H1 (cell line): ENCODE measurements at regions not wholly inside any gene's neighbourhood (a gene's known extent, or its start where the extent isn't known, plus 50 kb on each side); places are given as distances from the start of the nearest gene placed in this dataset.

Experiments
- CTCF ChIA-PET: fragments of 300-600 bp; sonication (Branson Sonifier 250); formaldehyde crosslinking; loops from one replicate; lab custom pipeline; 2021; ENCODE audit not compliant: partially characterized antibody; lab: Charles Lee
- POLR2A ChIA-PET: fragments of 300-600 bp; sonication (Branson Sonifier 250); formaldehyde crosslinking; loops from one replicate; lab custom pipeline; 2021; ENCODE audit warnings: inconsistent platforms; ENCODE audit not compliant: partially characterized antibody; lab: Charles Lee
- DNase-seq, 2 experiments: peaks; one replicate each; pipeline versions ENCODE4 v3.0.0 to v3.0.0-alpha.2; 2010 to 2022; ENCODE audit warnings: low spot score in 2 of 2, low read depth in 1 of 2, mixed read lengths in 1 of 2
- FAIRE-seq: peaks from 2 replicates; lab custom pipeline; 2011; peaks lifted over from hg19 to GRCh38; lab: Jason Lieb, UNC
- H2AFZ ChIP-seq: 2 replicates; pipeline ENCODE4 v1.8.1; 2012; ENCODE audit warnings: low read length, inconsistent platforms
- H2AK5ac ChIP-seq: 2 replicates; pipeline ENCODE4 v1.6.1; 2013; ENCODE audit warnings: low read depth, low read length
- H2BK120ac ChIP-seq: replicated peaks from 2 replicates; pipeline ENCODE3; 2013; ENCODE audit warnings: low read depth, low read length, inconsistent platforms
- H2BK12ac ChIP-seq: 2 replicates; pipeline ENCODE4 v1.6.1; 2013; ENCODE audit warnings: low read depth, low read length
- H2BK15ac ChIP-seq: 2 replicates; pipeline ENCODE4 v1.6.1; 2013; ENCODE audit warnings: low read length
- H2BK20ac ChIP-seq: 2 replicates; pipeline ENCODE4 v1.6.1; 2013; ENCODE audit warnings: low read length
- H2BK5ac ChIP-seq: 2 replicates; pipeline ENCODE4 v1.6.1; 2013; ENCODE audit warnings: low read depth, low read length
- H3K14ac ChIP-seq: 2 replicates; pipeline ENCODE4 v1.6.1; 2013; ENCODE audit warnings: inconsistent platforms; ENCODE audit not compliant: insufficient read length
- H3K18ac ChIP-seq: 2 replicates; pipeline ENCODE4 v1.6.1; 2013; ENCODE audit warnings: low read length; ENCODE audit errors: extremely low read depth
- H3K23ac ChIP-seq: 2 replicates; pipeline ENCODE4 v1.6.1; 2013; ENCODE audit warnings: inconsistent platforms; ENCODE audit not compliant: insufficient read length
- H3K23me2 ChIP-seq: 2 replicates; pipeline ENCODE4 v1.6.1; 2013; ENCODE audit warnings: low read depth, low read length
- H3K27ac ChIP-seq: 2 replicates; pipeline ENCODE4 v1.6.1; 2011; ENCODE audit warnings: low read depth, low read length, inconsistent platforms
- H3K27me3 ChIP-seq, 4 experiments: replicated peaks in 1 of 4; 1 replicate in 1 of 4; 2 replicates in 3 of 4; pipeline versions ENCODE4 v1.6.1 to v1.8.1; 2011 to 2013; ENCODE audit warnings: low read length in 3 of 4, mild to moderate bottlenecking in 3 of 4, inconsistent platforms in 2 of 4, mixed read lengths in 2 of 4, moderate library complexity in 1 of 4; ENCODE audit not compliant: control insufficient read depth in 3 of 4, insufficient read depth in 3 of 4; ENCODE audit errors: extremely low read depth in 1 of 4
- H3K36me3 ChIP-seq, 4 experiments: 2 replicates each; pipeline versions ENCODE4 v1.6.1 to v1.8.1; 2011 to 2013; ENCODE audit warnings: mild to moderate bottlenecking in 4 of 4, low read length in 3 of 4, moderate library complexity in 2 of 4, control low read depth in 1 of 4, inconsistent platforms in 1 of 4; ENCODE audit not compliant: insufficient read depth in 4 of 4, control insufficient read depth in 2 of 4
- H3K4ac ChIP-seq: replicated peaks from 2 replicates; pipeline ENCODE3; 2013; ENCODE audit warnings: low read length, low read depth, mixed read lengths, inconsistent platforms; ENCODE audit not compliant: insufficient read length
- H3K4me1 ChIP-seq, 4 experiments: replicated peaks in 1 of 4; 1 replicate in 1 of 4; 2 replicates in 3 of 4; pipeline versions ENCODE4 v1.6.1 to v1.8.1; 2011 to 2013; ENCODE audit warnings: low read length in 3 of 4, inconsistent platforms in 2 of 4, mixed read lengths in 1 of 4; ENCODE audit not compliant: insufficient read depth in 4 of 4, control insufficient read depth in 3 of 4
- H3K4me2 ChIP-seq, 2 experiments: 2 replicates each; pipeline versions ENCODE4 v1.6.1 to v1.8.1; 2011 to 2013; ENCODE audit warnings: low read depth in 2 of 2, low read length in 2 of 2, control low read depth in 1 of 2, inconsistent platforms in 1 of 2, mild to moderate bottlenecking in 1 of 2; ENCODE audit not compliant: insufficient read depth in 1 of 2
- H3K4me3 ChIP-seq, 4 experiments: fragments of 200-600, 300-600 bp in 1 of 4; sonication (generic), shearing (Covaris generic), sonication (Bioruptor Twin) in 1 of 4; 2 replicates each; pipeline versions ENCODE4 v1.5.1 to v1.8.1; 2011 to 2016; ENCODE audit warnings: low read length in 4 of 4, low read depth in 3 of 4, control low read depth in 2 of 4, inconsistent platforms in 2 of 4, mild to moderate bottlenecking in 2 of 4, mixed read lengths in 1 of 4, moderate library complexity in 1 of 4; ENCODE audit not compliant: insufficient read depth in 2 of 4; ENCODE audit errors: extremely low read depth in 1 of 4
- H3K56ac ChIP-seq: replicated peaks from 2 replicates; pipeline ENCODE3; 2013; ENCODE audit warnings: low read depth, mild to moderate bottlenecking, mixed read lengths, low read length, inconsistent platforms; ENCODE audit not compliant: insufficient read length
- H3K79me1 ChIP-seq: 2 replicates; pipeline ENCODE4 v1.6.1; 2013; ENCODE audit warnings: low read depth, low read length, control low read depth
- H3K79me2 ChIP-seq, 2 experiments: 2 replicates each; pipeline versions ENCODE4 v1.6.1 to v1.8.1; 2012 to 2013; ENCODE audit warnings: low read length in 2 of 2, mild to moderate bottlenecking in 2 of 2, inconsistent platforms in 1 of 2; ENCODE audit not compliant: insufficient read depth in 2 of 2, control insufficient read depth in 1 of 2
- H3K9ac ChIP-seq, 4 experiments: replicated peaks in 1 of 4; 1 replicate in 1 of 4; 2 replicates in 3 of 4; pipeline versions ENCODE4 v1.6.1 to v1.8.1; 2011 to 2013; ENCODE audit warnings: low read depth in 3 of 4, low read length in 3 of 4, control low read depth in 2 of 4, mild to moderate bottlenecking in 2 of 4, moderate library complexity in 2 of 4, inconsistent platforms in 1 of 4; ENCODE audit errors: extremely low read depth in 1 of 4
- H3K9me3 ChIP-seq, 2 experiments: 2 replicates each; pipeline versions ENCODE4 v1.6.1 to v1.8.1; 2012 to 2013; ENCODE audit warnings: mild to moderate bottlenecking in 2 of 2, moderate library complexity in 2 of 2, control low read depth in 1 of 2, inconsistent platforms in 1 of 2, low read depth in 1 of 2, low read length in 1 of 2, mixed read lengths in 1 of 2; ENCODE audit not compliant: insufficient read depth in 2 of 2
- H4K20me1 ChIP-seq, 2 experiments: replicated peaks in 1 of 2; 2 replicates each; pipeline versions ENCODE3 to v1.8.1; 2011 to 2013; ENCODE audit warnings: inconsistent platforms in 2 of 2, low read length in 2 of 2, mild to moderate bottlenecking in 1 of 2; ENCODE audit not compliant: insufficient read depth in 2 of 2, control insufficient read depth in 1 of 2
- H4K5ac ChIP-seq: 2 replicates; pipeline ENCODE4 v1.6.1; 2013; ENCODE audit warnings: low read length, low read depth, mixed read lengths, inconsistent platforms; ENCODE audit not compliant: insufficient read length
- H4K8ac ChIP-seq: 2 replicates; pipeline ENCODE4 v1.8.0; 2013; ENCODE audit warnings: mild to moderate bottlenecking, moderate library complexity, low read length, inconsistent platforms; ENCODE audit not compliant: insufficient read depth; ENCODE audit errors: extremely low read depth
- H4K91ac ChIP-seq: replicated peaks from 2 replicates; pipeline ENCODE3; 2013; ENCODE audit warnings: low read length, mixed read lengths, inconsistent platforms; ENCODE audit not compliant: insufficient read length
- BACH1 ChIP-seq: IDR thresholded peaks from 2 replicates; pipeline ENCODE4 v1.6.1; 2012; ENCODE audit warnings: low read length, improper control_type of control experiment
- BRCA1 ChIP-seq: IDR thresholded peaks from 2 replicates; pipeline ENCODE4 v1.6.1; 2012; ENCODE audit warnings: low read depth, low read length, improper control_type of control experiment
- CBX5 ChIP-seq: fragments of 300-800, 300-1000 bp; sonication (generic); IDR thresholded peaks from 2 replicates; pipeline ENCODE4 v1.7.1; 2016; ENCODE audit warnings: antibody characterized with exemption, low read length, low read depth
- CHD1 ChIP-seq: IDR thresholded peaks from 2 replicates; pipeline ENCODE4 v1.6.1; 2012; ENCODE audit warnings: low read depth, low read length, improper control_type of control experiment
- FOSL1 ChIP-seq: IDR thresholded peaks from 2 replicates; pipeline ENCODE4 v1.6.1; 2011; ENCODE audit warnings: mild to moderate bottlenecking, low read depth, low read length, moderate library complexity; ENCODE audit not compliant: insufficient read depth
- JUN ChIP-seq: IDR thresholded peaks from 2 replicates; pipeline ENCODE4 v1.6.1; 2011; ENCODE audit warnings: low read depth, mild to moderate bottlenecking, improper control_type of control experiment, low read length
- JUND ChIP-seq: IDR thresholded peaks from 2 replicates; pipeline ENCODE4 v1.6.1; 2011; ENCODE audit warnings: mild to moderate bottlenecking, improper control_type of control experiment, low read length
- NANOG ChIP-seq: IDR thresholded peaks from 2 replicates; pipeline ENCODE4 v1.6.1; 2011; ENCODE audit warnings: low read length, low read depth, mild to moderate bottlenecking, inconsistent platforms; ENCODE audit not compliant: insufficient read depth, poor library complexity, severe bottlenecking
- POLR2AphosphoS5 ChIP-seq: IDR thresholded peaks from 2 replicates; pipeline ENCODE4 v1.6.1; 2011; ENCODE audit warnings: low read depth, low read length
- RNF2 ChIP-seq: fragments of 200-900, 300-1000 bp; sonication (generic); IDR thresholded peaks from 2 replicates; pipeline ENCODE4 v1.7.1; 2016; ENCODE audit warnings: borderline replicate concordance, low read depth, mild to moderate bottlenecking, antibody characterized with exemption, low read length; ENCODE audit not compliant: poor library complexity, severe bottlenecking; ENCODE audit errors: missing control alignments
- TBP ChIP-seq: IDR thresholded peaks from 2 replicates; pipeline ENCODE4 v1.6.1; 2011; ENCODE audit warnings: low read depth, low read length, improper control_type of control experiment
- TCF12 ChIP-seq: IDR thresholded peaks from 2 replicates; pipeline ENCODE4 v1.6.1; 2011; ENCODE audit warnings: low read depth, mild to moderate bottlenecking, low read length
- TEAD4 ChIP-seq: IDR thresholded peaks from 2 replicates; pipeline ENCODE4 v1.6.1; 2012; ENCODE audit warnings: low read depth, low read length, inconsistent platforms, mixed read lengths
- WGBS, 2 experiments: shearing (Covaris generic) in 1 of 2; methylation state at CpG; one replicate each; pipeline versions ENCODE4 v1.1.6 to v1.1.7; 2013 to 2015; ENCODE audit warnings: low lambda C conversion rate in 2 of 2, mixed read lengths in 2 of 2, inconsistent platforms in 1 of 2, low coverage in 1 of 2, missing lambda C conversion rate in 1 of 2; ENCODE audit not compliant: insufficient replicate concordance in 2 of 2, insufficient coverage in 1 of 2, insufficient read length in 1 of 2; ENCODE audit errors: extremely low coverage in 1 of 2, missing lambda C conversion rate in 1 of 2; 5-methylcytosine and 5-hydroxymethylcytosine counted together
- TF ChIP-seq, protein P1 (sequence below): IDR thresholded peaks from 2 replicates; pipeline ENCODE4 v1.6.1; 2012; ENCODE audit warnings: inconsistent platforms
- TF ChIP-seq, protein P2 (sequence below): IDR thresholded peaks from 2 replicates; pipeline ENCODE4 v1.6.1; 2011; ENCODE audit warnings: low read depth, mild to moderate bottlenecking, low read length; ENCODE audit not compliant: insufficient read depth

DNA sequence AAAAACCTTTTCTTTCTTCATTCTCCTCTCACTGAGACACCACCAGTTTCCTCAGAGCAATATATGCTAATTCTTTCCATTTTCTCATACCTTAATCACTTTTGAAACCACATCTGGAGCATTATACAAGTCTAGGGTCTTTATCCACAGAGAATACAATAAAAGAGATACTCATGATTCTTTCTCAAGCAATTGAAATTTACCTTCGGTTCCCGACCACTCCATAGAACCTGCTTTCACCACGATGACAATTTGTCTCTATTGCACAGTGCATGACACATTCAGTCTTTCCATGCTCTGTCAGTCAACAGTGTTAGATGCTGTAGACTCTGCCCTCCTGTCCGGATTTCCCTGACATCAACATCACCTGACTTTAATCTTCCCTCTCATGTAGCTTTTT is 409.3 kb upstream of the NWD2 start:
- Histone ChIP-seq H3K27ac (no peak overlapping the region), H2BK120ac (no peak overlapping the region), H2BK15ac (no peak overlapping the region), H3K4ac (no peak overlapping the region), H3K79me1 (no peaks in the 10 kb centered on the region), H4K8ac (no peak overlapping the region), H3K23me2 (peaks cover 2% of the 10 kb centered on the region; the same call in 1 of the 2 replicates), H3K4me3 (no peak overlapping the region), H3K36me3 (no peaks in the 10 kb centered on the region), H2AFZ (no peak overlapping the region), H3K14ac (no peak overlapping the region), H3K9me3 (no peaks in the 10 kb centered on the region), H2BK20ac (no peak overlapping the region), H3K9ac (no peak overlapping the region), H3K4me2 (no peak overlapping the region), H3K23ac (no peak overlapping the region), H2BK12ac (no peak overlapping the region), H2BK5ac (no peak overlapping the region), H3K4me1 (peaks cover 0 to 6% (median 0%) of the 10 kb centered on the region in 4 experiments; a peak in 1 of 7 replicates), H4K91ac (no peak overlapping the region), H4K5ac (no peak overlapping the region), H3K79me2 (no peaks in the 10 kb centered on the region), H2AK5ac (no peak overlapping the region), H4K20me1 (no peaks in the 10 kb centered on the region), H3K27me3 (no peaks in the 10 kb centered on the region), H3K18ac (no peak overlapping the region), H3K56ac (no peak overlapping the region)
- no peak for DNase-seq
- 72% methylated on average over 4 of the region's 4 CpGs; no CpG with 5 or more reads in 1 of the 2 experiments for WGBS, 2 experiments
- POLR2A ChIA-PET: no interaction called here
- no peak for FAIRE-seq
- CTCF ChIA-PET: interaction anchor here (2.2 kb wide), 1 partner anchor 11 kb away, joined by 9 read pairs; no protein-coding TSS in a partner anchor
- no peak for TF ChIP-seq POLR2AphosphoS5
- no peak for TF ChIP-seq TBP
- TF ChIP-seq FOSL1: no peak
- TF ChIP-seq TCF12: no peak
- no peak for TF ChIP-seq CHD1
- TF ChIP-seq NANOG: no peak
- no peak for TF ChIP-seq TEAD4
- TF ChIP-seq, protein P1, sequence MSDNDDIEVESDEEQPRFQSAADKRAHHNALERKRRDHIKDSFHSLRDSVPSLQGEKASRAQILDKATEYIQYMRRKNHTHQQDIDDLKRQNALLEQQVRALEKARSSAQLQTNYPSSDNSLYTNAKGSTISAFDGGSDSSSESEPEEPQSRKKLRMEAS: no peak
- no peak for TF ChIP-seq RNF2
- no peak for TF ChIP-seq JUN
- TF ChIP-seq BRCA1: no peak
- TF ChIP-seq BACH1: no peak
- TF ChIP-seq CBX5: no peak
- TF ChIP-seq, protein P2, sequence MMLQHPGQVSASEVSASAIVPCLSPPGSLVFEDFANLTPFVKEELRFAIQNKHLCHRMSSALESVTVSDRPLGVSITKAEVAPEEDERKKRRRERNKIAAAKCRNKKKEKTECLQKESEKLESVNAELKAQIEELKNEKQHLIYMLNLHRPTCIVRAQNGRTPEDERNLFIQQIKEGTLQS: no peak
- no peak for TF ChIP-seq JUND
